ENCODE measurements at regions not wholly inside any gene's neighbourhood (a gene's known extent, or its start where the extent isn't known, plus 50 kb on each side); places are given as distances from the start of the nearest gene placed in this dataset.

- TF ChIP-seq, protein P1, sequence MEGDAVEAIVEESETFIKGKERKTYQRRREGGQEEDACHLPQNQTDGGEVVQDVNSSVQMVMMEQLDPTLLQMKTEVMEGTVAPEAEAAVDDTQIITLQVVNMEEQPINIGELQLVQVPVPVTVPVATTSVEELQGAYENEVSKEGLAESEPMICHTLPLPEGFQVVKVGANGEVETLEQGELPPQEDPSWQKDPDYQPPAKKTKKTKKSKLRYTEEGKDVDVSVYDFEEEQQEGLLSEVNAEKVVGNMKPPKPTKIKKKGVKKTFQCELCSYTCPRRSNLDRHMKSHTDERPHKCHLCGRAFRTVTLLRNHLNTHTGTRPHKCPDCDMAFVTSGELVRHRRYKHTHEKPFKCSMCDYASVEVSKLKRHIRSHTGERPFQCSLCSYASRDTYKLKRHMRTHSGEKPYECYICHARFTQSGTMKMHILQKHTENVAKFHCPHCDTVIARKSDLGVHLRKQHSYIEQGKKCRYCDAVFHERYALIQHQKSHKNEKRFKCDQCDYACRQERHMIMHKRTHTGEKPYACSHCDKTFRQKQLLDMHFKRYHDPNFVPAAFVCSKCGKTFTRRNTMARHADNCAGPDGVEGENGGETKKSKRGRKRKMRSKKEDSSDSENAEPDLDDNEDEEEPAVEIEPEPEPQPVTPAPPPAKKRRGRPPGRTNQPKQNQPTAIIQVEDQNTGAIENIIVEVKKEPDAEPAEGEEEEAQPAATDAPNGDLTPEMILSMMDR (conservative IDR thresholded peaks at IDR 0.05; ENCODE audit: low read length) = no peak
- TF ChIP-seq EZH2phosphoT487 (IDR thresholded peaks at IDR 0.05; ENCODE audit: borderline replicate concordance) = no peak
Measured at GRCh38 chr4:32061916-32062315, 1341.7 kb downstream of the PCDH7 start.

All from Loucy (cell line).